Neuronal stem cell (in vitro differentiated cells): ENCODE measurements at regions not wholly inside any gene's neighbourhood (a gene's known extent, or its start where the extent isn't known, plus 50 kb on each side); places are given as distances from the start of the nearest gene placed in this dataset.
"Not testable (repeated sequence)": the region's sequence is repeated elsewhere in the genome, so short reads cannot be mapped to it uniquely, and the experiment has no call there.

ENCODE experiments used
- DNase-seq: peaks from one replicate; pipeline ENCODE4 v3.0.0-alpha.2; 2013; ENCODE audit warnings: low spot score
- H2AFZ ChIP-seq: one replicate; pipeline ENCODE4 v1.6.1; 2013; ENCODE audit warnings: mild to moderate bottlenecking, low read length, inconsistent platforms
- H2AK5ac ChIP-seq: 2 replicates; pipeline ENCODE4 v1.6.1; 2013; ENCODE audit warnings: low read depth, mild to moderate bottlenecking, inconsistent platforms, low read length, moderate library complexity, mixed read lengths
- H2BK120ac ChIP-seq: 2 replicates; pipeline ENCODE4 v1.6.1; 2013; ENCODE audit warnings: low read depth, mild to moderate bottlenecking, inconsistent platforms, low read length, moderate library complexity, mixed read lengths
- H2BK12ac ChIP-seq: one replicate; pipeline ENCODE4 v1.6.1; 2013; ENCODE audit warnings: low read length, inconsistent platforms
- H2BK15ac ChIP-seq: 2 replicates; pipeline ENCODE4 v1.6.1; 2013; ENCODE audit warnings: mild to moderate bottlenecking, low read length, inconsistent platforms, mixed read lengths
- H2BK5ac ChIP-seq: one replicate; pipeline ENCODE4 v1.6.1; 2013; ENCODE audit warnings: inconsistent platforms, mild to moderate bottlenecking, low read length, moderate library complexity
- H3K14ac ChIP-seq: one replicate; pipeline ENCODE4 v1.6.1; 2013; ENCODE audit warnings: low read length, inconsistent platforms
- H3K18ac ChIP-seq: 2 replicates; pipeline ENCODE4 v1.6.1; 2013; ENCODE audit warnings: low read length, inconsistent platforms
- H3K23ac ChIP-seq: 2 replicates; pipeline ENCODE4 v1.6.1; 2013; ENCODE audit warnings: low read depth, mild to moderate bottlenecking, mixed read lengths, low read length, inconsistent platforms; ENCODE audit not compliant: poor library complexity
- H3K27ac ChIP-seq: replicated peaks from 3 replicates; pipeline ENCODE4 v1.5.1; 2013; ENCODE audit warnings: low read length, inconsistent platforms
- H3K27me3 ChIP-seq, 3 experiments: 2 replicates each; pipeline ENCODE4 v1.6.1; 2013; ENCODE audit warnings: low read length in 3 of 3, mild to moderate bottlenecking in 2 of 3, inconsistent platforms in 1 of 3, low read depth in 1 of 3, mixed read lengths in 1 of 3, moderate library complexity in 1 of 3; ENCODE audit not compliant: control insufficient read depth in 3 of 3, insufficient read depth in 3 of 3
- H3K36me3 ChIP-seq, 2 donors: replicated peaks in 1 of 2; 2 replicates each; pipeline ENCODE4 v1.6.1; 2013; ENCODE audit warnings: low read length in 2 of 2; ENCODE audit not compliant: control insufficient read depth in 2 of 2, insufficient read depth in 2 of 2
- H3K4ac ChIP-seq: 2 replicates; pipeline ENCODE4 v1.6.1; 2013; ENCODE audit warnings: inconsistent platforms, mild to moderate bottlenecking, low read length, moderate library complexity
- H3K4me1 ChIP-seq, 2 donors: 1 replicate in 1 of 2; 2 replicates in 1 of 2; pipeline ENCODE4 v1.6.1; 2013; ENCODE audit warnings: low read length in 2 of 2, low read depth in 1 of 2; ENCODE audit not compliant: control insufficient read depth in 2 of 2, insufficient read depth in 1 of 2
- H3K4me2 ChIP-seq: one replicate; pipeline ENCODE4 v1.6.1; 2013; ENCODE audit warnings: mild to moderate bottlenecking, low read length, inconsistent platforms; ENCODE audit not compliant: insufficient read depth, poor library complexity, severe bottlenecking
- H3K4me3 ChIP-seq, 2 donors: 2 replicates each; pipeline ENCODE4 v1.5.1; 2013; ENCODE audit warnings: low read length in 2 of 2, mild to moderate bottlenecking in 2 of 2, inconsistent platforms in 1 of 2, moderate library complexity in 1 of 2
- H3K79me1 ChIP-seq: one replicate; pipeline ENCODE4 v1.6.1; 2013; ENCODE audit warnings: low read depth, mild to moderate bottlenecking, inconsistent platforms, low read length, moderate library complexity
- H3K9ac ChIP-seq: one replicate; pipeline ENCODE4 v1.6.1; 2013; ENCODE audit warnings: mild to moderate bottlenecking, low read depth, low read length, inconsistent platforms; ENCODE audit not compliant: poor library complexity
- H3K9me3 ChIP-seq, 2 donors: replicated peaks in 1 of 2; 2 replicates each; pipeline versions ENCODE3 to v1.6.1; 2013; ENCODE audit warnings: low read length in 2 of 2, mild to moderate bottlenecking in 2 of 2, inconsistent platforms in 1 of 2, low read depth in 1 of 2, mixed read lengths in 1 of 2, moderate library complexity in 1 of 2; ENCODE audit not compliant: control insufficient read depth in 2 of 2, insufficient read depth in 1 of 2
- H4K8ac ChIP-seq: one replicate; pipeline ENCODE4 v1.6.1; 2013; ENCODE audit warnings: low read depth, mild to moderate bottlenecking, inconsistent platforms, low read length, moderate library complexity
- H4K91ac ChIP-seq: one replicate; pipeline ENCODE4 v1.6.1; 2013; ENCODE audit warnings: low read length, low read depth, mild to moderate bottlenecking, inconsistent platforms; ENCODE audit not compliant: poor library complexity
- WGBS, 2 donors: extraction: QIAGEN DNeasy Blood & Tissue Kit; methylation state at CpG; one replicate each; pipeline ENCODE4 v1.1.7; 2013; ENCODE audit warnings: missing lambda C conversion rate in 2 of 2, mixed read lengths in 1 of 2; ENCODE audit not compliant: insufficient read length in 2 of 2, insufficient replicate concordance in 1 of 2; ENCODE audit errors: extremely low coverage in 2 of 2; 5-methylcytosine and 5-hydroxymethylcytosine counted together

DNA sequence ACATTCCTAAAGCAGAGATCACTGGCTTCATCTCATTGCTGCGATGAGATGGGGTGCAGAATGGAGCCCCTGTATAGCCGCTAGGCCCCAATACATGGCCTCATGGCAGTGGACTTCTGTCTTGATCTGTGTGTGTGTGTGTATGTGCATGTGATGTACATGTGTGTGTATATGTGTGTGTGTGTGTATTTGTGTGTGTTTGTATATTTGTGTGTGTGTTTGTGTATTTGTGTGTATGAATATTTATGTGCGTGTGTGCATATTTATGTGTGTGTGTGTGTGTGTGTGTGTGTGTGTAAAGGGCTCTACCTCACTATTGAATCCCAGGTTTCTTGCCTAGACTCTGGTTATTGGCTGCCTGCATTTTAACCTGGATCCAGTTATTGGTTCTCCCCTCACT, 958.2 kb downstream of the GRID1 start:
- Histone ChIP-seq H3K36me3 (no peaks in the 10 kb centered on the region), H3K18ac (no peak overlapping the region), H4K8ac (no peak overlapping the region), H4K91ac (no peak overlapping the region), H3K27ac (no peak overlapping the region), H3K4me1 (peaks cover 0 to 1% of the 10 kb centered on the region in 2 donors), H2BK5ac (no peak overlapping the region), H3K14ac (no peak overlapping the region), H3K79me1 (no peaks in the 10 kb centered on the region), H3K4ac (no peak overlapping the region), H2BK120ac (no peak overlapping the region), H2AK5ac (no peak overlapping the region), H3K9me3 (peaks cover 0 to 2% of the 10 kb centered on the region in 2 donors), H2BK15ac (no peak overlapping the region), H2AFZ (no peak overlapping the region), H3K9ac (no peak overlapping the region), H3K23ac (no peak overlapping the region), H3K4me2 (no peak overlapping the region), H3K27me3 (no peaks in the 10 kb centered on the region), H3K4me3 (no peak overlapping the region), H2BK12ac (no peak overlapping the region)
- DNase-seq = no peak
- WGBS, 2 donors = 100% methylated on average over 1 of the region's 3 CpGs; no CpG with 5 or more reads in 1 of the 2 donors

- DNase-seq, H3K9ac ChIP-seq, H2BK120ac ChIP-seq, H3K4me1 ChIP-seq, H3K79me1 ChIP-seq, H4K91ac ChIP-seq, H3K27ac ChIP-seq, H2BK5ac ChIP-seq, H3K4me3 ChIP-seq, H3K9me3 ChIP-seq, H3K23ac ChIP-seq, H2BK12ac ChIP-seq, H4K8ac ChIP-seq, H3K4ac ChIP-seq, H3K4me2 ChIP-seq, H3K14ac ChIP-seq, H3K36me3 ChIP-seq, H2BK15ac ChIP-seq, H2AK5ac ChIP-seq, H3K27me3 ChIP-seq, H3K18ac ChIP-seq, H2AFZ ChIP-seq: not testable (repeated sequence)
- WGBS, 2 donors = no CpG with 5 or more reads among the region's 3 CpGs
These were observed 956.0 kb downstream of the GRID1 start for GRCh38 chr10:85410586-85410985.

DNA sequence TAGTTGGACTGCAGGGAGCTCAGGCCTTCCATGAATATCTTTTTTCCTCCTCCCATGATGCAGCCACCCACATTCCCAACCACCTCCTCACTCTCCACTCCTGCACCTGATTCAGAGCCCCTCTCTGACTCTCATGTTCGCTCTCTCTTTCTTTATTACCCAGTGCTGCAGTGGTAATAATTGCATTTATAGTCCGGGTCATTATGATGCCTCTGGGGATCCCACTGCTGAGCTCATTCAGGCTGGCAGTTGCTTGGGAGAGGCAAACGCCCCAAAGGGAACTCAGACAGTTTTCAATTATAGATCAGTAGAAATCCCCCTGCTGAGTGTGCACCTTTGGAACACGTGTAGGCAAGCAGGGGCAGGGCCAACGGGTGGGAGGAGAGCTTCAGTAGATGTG, 953.0 kb downstream of the GRID1 start:
- no peak overlapping the region for H2AK5ac ChIP-seq
- H3K4ac ChIP-seq = no peak overlapping the region
- no peaks in the 10 kb centered on the region for H3K79me1 ChIP-seq
- H3K9me3 ChIP-seq = no peaks in the 10 kb centered on the region
- no peak overlapping the region for H2AFZ ChIP-seq
- no peak overlapping the region for H3K4me2 ChIP-seq
- no peak overlapping the region for H4K91ac ChIP-seq
- no peaks in the 10 kb centered on the region for H3K36me3 ChIP-seq
- no peak overlapping the region for H4K8ac ChIP-seq
- H3K14ac ChIP-seq = no peak overlapping the region
- no peak overlapping the region for H2BK120ac ChIP-seq
- H3K23ac ChIP-seq = no peak overlapping the region
- DNase-seq = no peak
- H3K4me3 ChIP-seq = no peak overlapping the region
- H3K4me1 ChIP-seq = no peaks in the 10 kb centered on the region
- H2BK12ac ChIP-seq = no peak overlapping the region
- H3K18ac ChIP-seq = no peak overlapping the region
- H2BK5ac ChIP-seq = no peak overlapping the region
- H2BK15ac ChIP-seq = no peak overlapping the region
- no peaks in the 10 kb centered on the region for H3K27me3 ChIP-seq
- WGBS, 2 donors = no CpG with 5 or more reads among the region's 5 CpGs
- no peak overlapping the region for H3K9ac ChIP-seq
- no peak overlapping the region for H3K27ac ChIP-seq

DNA sequence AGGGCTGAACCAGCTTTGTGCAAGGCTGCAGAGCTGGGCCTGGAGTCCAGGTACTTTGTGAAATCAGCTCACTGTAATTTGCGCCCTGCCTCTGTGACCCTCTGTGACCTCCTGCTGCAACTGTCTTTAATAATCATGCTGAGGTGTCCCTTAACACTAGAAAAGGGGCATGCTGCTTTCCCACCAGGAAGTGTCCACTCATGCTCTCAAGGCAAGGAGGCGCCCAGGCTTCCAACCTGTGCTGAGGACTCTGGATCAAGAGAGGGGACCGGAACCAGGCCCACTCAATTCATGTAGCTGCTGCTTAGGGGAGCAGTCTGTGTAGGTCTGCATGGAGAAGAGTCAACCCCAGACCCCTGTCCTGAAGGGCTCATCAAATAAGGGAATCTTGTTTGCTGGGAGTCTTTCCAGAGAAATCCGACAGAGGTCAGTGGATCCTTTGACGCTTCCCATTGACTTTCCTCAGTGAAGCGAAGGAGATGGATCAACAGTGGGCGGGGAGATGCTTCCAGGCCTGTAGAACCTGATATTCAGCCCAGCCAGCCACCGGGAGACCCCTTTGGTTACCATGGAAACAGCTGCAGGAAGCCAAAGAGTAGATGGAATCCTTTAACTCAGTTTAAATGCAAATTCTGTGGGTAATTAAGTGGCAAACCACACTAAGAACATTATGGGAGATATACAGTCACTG, 945.9 kb downstream of the GRID1 start:
- peak overlapping the region; percentile 50 for H3K27ac ChIP-seq

More for the DNA sequence above, 945.9 kb downstream of the GRID1 start:
- peaks cover 6 to 7% of the 10 kb centered on the region in 2 donors for H3K4me1 ChIP-seq
- no peak overlapping the region for H3K9ac ChIP-seq
- no peak overlapping the region for H2BK120ac ChIP-seq
- no peaks in the 10 kb centered on the region for H3K79me1 ChIP-seq
- H2AK5ac ChIP-seq = no peak overlapping the region
- H3K27me3 ChIP-seq = no peaks in the 10 kb centered on the region
- H3K18ac ChIP-seq = no peak overlapping the region
- no peak overlapping the region for H3K4ac ChIP-seq
- no peak overlapping the region for H3K4me3 ChIP-seq
- H4K91ac ChIP-seq = no peak overlapping the region
- H3K36me3 ChIP-seq = no peaks in the 10 kb centered on the region
- no CpG with 5 or more reads among the region's 8 CpGs for WGBS, 2 donors
- no peak overlapping the region for H4K8ac ChIP-seq
- no peak overlapping the region for H3K4me2 ChIP-seq
- H2BK15ac ChIP-seq = no peak overlapping the region
- DNase-seq = peak; percentile 73
- H3K14ac ChIP-seq = no peak overlapping the region
- H3K9me3 ChIP-seq = no peaks in the 10 kb centered on the region
- no peak overlapping the region for H3K23ac ChIP-seq
- H2BK12ac ChIP-seq = no peak overlapping the region
- H2AFZ ChIP-seq = no peak overlapping the region
- no peak overlapping the region for H2BK5ac ChIP-seq
